OCI-LY7 (cell line): ENCODE measurements at regions not wholly inside any gene's neighbourhood (a gene's known extent, or its start where the extent isn't known, plus 50 kb on each side); places are given as distances from the start of the nearest gene placed in this dataset.

Experiments used
- BruUV-seq: library from RNA; stranded (reverse); fragments of 400-500 nt; replicated peaks from 2 replicates; lab custom pipeline; 2021; lab: Mats Ljungman, UMichigan
- CTCF ChIA-PET: fragments of 300-600 bp; sonication (Branson Sonifier 250); formaldehyde crosslinking; loops from one replicate; lab custom pipeline; 2022; ENCODE audit warnings: antibody characterized with exemption; ENCODE audit not compliant: unreplicated experiment; lab: Charles Lee
- POLR2A ChIA-PET: fragments of 300-600 bp; sonication (Branson Sonifier 250); formaldehyde crosslinking; loops from one replicate; lab custom pipeline; 2022; ENCODE audit warnings: antibody characterized with exemption; lab: Charles Lee
- DNase-seq: peaks from one replicate; pipeline ENCODE4 v3.0.0-alpha.2; 2015; ENCODE audit warnings: low spot score
- H2AFZ ChIP-seq: fragments of 200-600 bp; sonication (generic), shearing (Covaris generic); 2 replicates; pipeline ENCODE4 v1.6.1; 2014; ENCODE audit warnings: mild to moderate bottlenecking, antibody characterized with exemption, low read length, moderate library complexity
- H3K27ac ChIP-seq: fragments of 200-600 bp; sonication (generic); 2 replicates; pipeline ENCODE4 v1.5.1; 2014; ENCODE audit warnings: mixed run types, low read depth, mild to moderate bottlenecking, moderate library complexity, low read length, inconsistent platforms; ENCODE audit not compliant: poor library complexity, severe bottlenecking
- H3K36me3 ChIP-seq: fragments of 200-600 bp; sonication (generic); 2 replicates; pipeline ENCODE4 v1.6.1; 2014; ENCODE audit warnings: mild to moderate bottlenecking, antibody characterized with exemption, low read length, moderate library complexity, mixed read lengths; ENCODE audit not compliant: insufficient read depth
- H3K4me1 ChIP-seq: fragments of 200-600 bp; sonication (generic); 2 replicates; pipeline ENCODE4 v1.5.1; 2014; ENCODE audit warnings: mild to moderate bottlenecking, low read length; ENCODE audit not compliant: insufficient read depth, poor library complexity, severe bottlenecking
- H3K4me2 ChIP-seq: fragments of 200-600 bp; sonication (generic); 2 replicates; pipeline ENCODE4 v1.6.1; 2014; ENCODE audit warnings: mild to moderate bottlenecking, low read length
- H3K4me3 ChIP-seq: fragments of 200-600 bp; sonication (generic); 2 replicates; pipeline ENCODE4 v1.5.1; 2014; ENCODE audit warnings: mild to moderate bottlenecking, low read depth, low read length; ENCODE audit not compliant: poor library complexity, severe bottlenecking
- H3K79me2 ChIP-seq: fragments of 200-600 bp; sonication (generic); 2 replicates; pipeline ENCODE4 v1.6.1; 2016; ENCODE audit warnings: low read depth, mild to moderate bottlenecking, low read length, moderate library complexity, mixed read lengths; ENCODE audit not compliant: insufficient read depth
- H3K9me2 ChIP-seq: fragments of 200-600 bp; sonication (generic); 2 replicates; pipeline ENCODE4 v1.6.1; 2016; ENCODE audit warnings: mild to moderate bottlenecking, low read length, mixed read lengths; ENCODE audit not compliant: insufficient read depth
- H3K9me3 ChIP-seq: fragments of 200-600 bp; sonication (generic); 2 replicates; pipeline ENCODE4 v1.6.1; 2014; ENCODE audit warnings: mild to moderate bottlenecking, mixed run types, low read length, mixed read lengths
- H4K20me1 ChIP-seq: fragments of 200-600 bp; sonication (generic); 2 replicates; pipeline ENCODE4 v1.6.1; 2014; ENCODE audit warnings: mild to moderate bottlenecking, antibody characterized with exemption, low read length, moderate library complexity, mixed read lengths; ENCODE audit not compliant: insufficient read depth
- EZH2phosphoT487 ChIP-seq: fragments of 200-600 bp; sonication (generic); IDR thresholded peaks from 2 replicates; pipeline ENCODE4 v1.6.1; 2018; ENCODE audit warnings: low read depth, borderline replicate concordance, mild to moderate bottlenecking, mixed run types, antibody characterized with exemption, low read length, moderate library complexity, mixed read lengths
- intact Hi-C: fragments of 100-400 bp; cut with micrococcal nuclease; formaldehyde crosslinking; loops from one replicate; pipeline ENCODE4 v1.10.0; 2022; ENCODE audit not compliant: unreplicated experiment
- TF ChIP-seq, protein P1 (sequence below): fragments of 200-600 bp; sonication (generic); conservative IDR thresholded peaks from 2 replicates; pipeline ENCODE4 v1.5.1; 2014; ENCODE audit warnings: mild to moderate bottlenecking, antibody characterized with exemption, low read length, moderate library complexity, mixed read lengths

DNA sequence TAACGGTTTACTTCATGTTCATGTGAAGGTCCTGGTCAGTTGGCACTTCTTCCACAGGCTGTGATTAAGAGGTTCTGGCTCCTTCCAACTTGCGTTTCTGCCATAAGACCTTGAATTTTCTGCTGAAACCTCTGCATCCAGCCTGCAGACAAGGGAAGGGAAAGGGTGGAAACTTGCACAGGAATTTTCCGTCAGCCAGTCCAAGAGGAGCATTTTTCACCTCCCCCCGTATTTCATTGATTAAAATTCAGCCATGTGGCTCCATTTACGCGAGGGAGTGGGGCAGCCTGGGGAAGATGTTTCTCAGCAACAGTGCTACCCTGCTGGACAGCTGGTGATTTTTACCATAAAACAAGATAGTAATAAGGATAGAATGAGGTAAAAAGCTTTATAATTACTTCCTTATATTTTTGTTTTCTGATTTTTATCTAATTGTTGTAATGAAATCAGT, 101.5 kb upstream of the SMIM36 start:
- TF ChIP-seq, protein P1, sequence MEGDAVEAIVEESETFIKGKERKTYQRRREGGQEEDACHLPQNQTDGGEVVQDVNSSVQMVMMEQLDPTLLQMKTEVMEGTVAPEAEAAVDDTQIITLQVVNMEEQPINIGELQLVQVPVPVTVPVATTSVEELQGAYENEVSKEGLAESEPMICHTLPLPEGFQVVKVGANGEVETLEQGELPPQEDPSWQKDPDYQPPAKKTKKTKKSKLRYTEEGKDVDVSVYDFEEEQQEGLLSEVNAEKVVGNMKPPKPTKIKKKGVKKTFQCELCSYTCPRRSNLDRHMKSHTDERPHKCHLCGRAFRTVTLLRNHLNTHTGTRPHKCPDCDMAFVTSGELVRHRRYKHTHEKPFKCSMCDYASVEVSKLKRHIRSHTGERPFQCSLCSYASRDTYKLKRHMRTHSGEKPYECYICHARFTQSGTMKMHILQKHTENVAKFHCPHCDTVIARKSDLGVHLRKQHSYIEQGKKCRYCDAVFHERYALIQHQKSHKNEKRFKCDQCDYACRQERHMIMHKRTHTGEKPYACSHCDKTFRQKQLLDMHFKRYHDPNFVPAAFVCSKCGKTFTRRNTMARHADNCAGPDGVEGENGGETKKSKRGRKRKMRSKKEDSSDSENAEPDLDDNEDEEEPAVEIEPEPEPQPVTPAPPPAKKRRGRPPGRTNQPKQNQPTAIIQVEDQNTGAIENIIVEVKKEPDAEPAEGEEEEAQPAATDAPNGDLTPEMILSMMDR: no peak
- no peak for TF ChIP-seq EZH2phosphoT487
- no peaks in the 10 kb centered on the region for H3K4me1 ChIP-seq
- no TSS peak for BruUV-seq
- H3K9me2 ChIP-seq: no peaks in the 10 kb centered on the region
- intact Hi-C loops: no loop called here
- no peak for DNase-seq
- no peak overlapping the region for H3K4me2 ChIP-seq
- no peaks in the 10 kb centered on the region for H3K79me2 ChIP-seq
- H3K4me3 ChIP-seq: no peak overlapping the region
- no peaks in the 10 kb centered on the region for H3K36me3 ChIP-seq
- ChIA-PET POLR2A (no interaction called here), CTCF (no interaction called here)
- no peaks in the 10 kb centered on the region for H4K20me1 ChIP-seq
- H2AFZ ChIP-seq: no peak overlapping the region
- no peak overlapping the region for H3K27ac ChIP-seq
- H3K9me3 ChIP-seq: no peaks in the 10 kb centered on the region

DNA sequence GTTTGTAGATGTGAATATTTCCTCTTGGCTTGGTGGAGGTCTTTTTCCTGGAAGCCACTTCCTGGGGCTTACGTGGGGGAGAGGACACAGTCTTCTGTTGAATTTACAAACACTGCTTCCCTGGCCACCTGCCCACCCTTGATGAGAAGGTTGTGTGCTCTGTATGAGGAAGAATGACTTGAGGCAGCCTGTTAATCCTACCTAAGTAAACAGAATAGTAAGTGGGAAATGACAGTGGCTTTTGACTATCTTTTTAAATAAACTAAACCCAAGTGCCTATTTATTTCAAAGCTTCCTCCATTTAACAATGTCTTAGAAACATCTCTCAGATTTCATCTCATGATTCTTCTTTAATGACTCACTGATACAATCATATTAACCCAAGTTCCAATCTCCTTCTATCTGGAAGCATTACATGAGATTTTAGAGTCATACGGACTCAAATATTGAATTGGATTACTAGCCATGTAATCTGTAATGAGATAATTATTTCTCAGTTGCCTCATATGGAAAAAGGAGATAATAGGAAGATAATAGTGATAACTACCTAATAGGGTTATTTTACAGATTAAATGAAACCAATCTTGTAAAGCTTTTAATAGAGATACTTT, 96.6 kb upstream of the SMIM36 start:
- Histone ChIP-seq H4K20me1 (no peaks in the 10 kb centered on the region), H3K4me2 (no peak overlapping the region), H3K9me2 (no peaks in the 10 kb centered on the region), H3K36me3 (no peaks in the 10 kb centered on the region), H2AFZ (no peak overlapping the region), H3K4me1 (no peaks in the 10 kb centered on the region), H3K9me3 (no peaks in the 10 kb centered on the region), H3K27ac (no peak overlapping the region), H3K4me3 (no peak overlapping the region), H3K79me2 (no peaks in the 10 kb centered on the region)
- DNase-seq: no peak
- ChIA-PET POLR2A (interaction anchor here (1.0 kb wide), 1 partner anchor 154 kb away, joined by 3 read pairs; no protein-coding TSS in a partner anchor), CTCF (no interaction called here)
- TF ChIP-seq, protein P1: no peak
- no peak for TF ChIP-seq EZH2phosphoT487
- BruUV-seq: no TSS peak
- intact Hi-C loops: no loop called here

DNA sequence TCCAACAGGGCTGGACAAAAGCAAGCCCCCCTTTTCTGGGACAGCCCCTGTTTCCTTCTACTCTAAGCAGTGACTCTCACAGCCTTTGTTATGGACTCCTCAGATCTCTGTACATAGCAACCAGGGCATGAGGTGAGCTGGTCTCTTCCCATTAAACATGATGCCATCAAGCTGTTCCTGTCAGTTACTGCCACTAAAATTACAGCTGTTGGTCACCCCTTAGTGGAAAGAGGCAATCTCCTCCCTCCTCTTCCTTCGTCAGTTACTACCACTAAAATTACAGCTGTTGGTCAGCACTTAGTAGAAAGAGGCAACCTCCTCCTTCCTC, 95.2 kb upstream of the SMIM36 start:
- Histone ChIP-seq H3K9me3 (no peaks in the 10 kb centered on the region), H3K9me2 (no peaks in the 10 kb centered on the region), H3K79me2 (no peaks in the 10 kb centered on the region), H2AFZ (no peak overlapping the region), H3K36me3 (no peaks in the 10 kb centered on the region), H3K4me2 (no peak overlapping the region), H4K20me1 (no peaks in the 10 kb centered on the region), H3K4me3 (no peak overlapping the region), H3K27ac (no peak overlapping the region), H3K4me1 (no peaks in the 10 kb centered on the region)
- DNase-seq: no peak
- POLR2A ChIA-PET: interaction anchor here (1.2 kb wide), 1 partner anchor 77 kb away, joined by 3 read pairs; no protein-coding TSS in a partner anchor
- no TSS peak for BruUV-seq
- intact Hi-C loops: no loop called here
- TF ChIP-seq EZH2phosphoT487: no peak
- TF ChIP-seq, protein P1: no peak
- CTCF ChIA-PET: no interaction called here
